ENCODE measurements at regions not wholly inside any gene's neighbourhood (a gene's known extent, or its start where the extent isn't known, plus 50 kb on each side); places are given as distances from the start of the nearest gene placed in this dataset.

DNA sequence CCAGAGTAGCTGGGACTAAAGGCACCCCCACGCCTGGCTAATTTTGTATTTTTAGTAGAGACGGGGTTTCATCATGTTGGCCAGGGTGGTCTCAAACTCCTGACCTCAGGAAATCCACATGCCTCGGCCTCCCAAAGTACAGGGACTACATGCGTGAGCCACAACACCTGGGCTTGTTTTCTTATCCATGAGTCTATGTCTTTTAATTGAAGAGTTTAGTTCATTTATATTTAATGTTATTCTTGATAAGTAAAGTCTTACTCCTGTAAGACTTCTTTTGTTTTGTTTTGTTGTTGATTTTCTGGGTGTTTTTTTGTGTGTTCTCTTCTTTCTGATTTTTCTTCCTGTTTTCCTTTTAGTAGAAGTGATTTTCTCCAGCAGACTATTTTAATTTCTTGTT, 621.0 kb downstream of the LTN1 start:
- Histone ChIP-seq H3K9ac (ENCODE audit: low read length) (no peak overlapping the region), H4K20me1 (ENCODE audit: insufficient read depth, low read depth, low read length) (no peaks in the 10 kb centered on the region), H2AFZ (ENCODE audit: low read length) (no peak overlapping the region), H3K9me2 (replicated peaks; ENCODE audit: insufficient read depth, low read length) (no peaks in the 10 kb centered on the region), H3K36me3 (ENCODE audit: insufficient read depth, low read length) (no peaks in the 10 kb centered on the region), H3K4me3 (ENCODE audit: low read length) (no peak overlapping the region), H3K79me2 (ENCODE audit: low read length) (no peaks in the 10 kb centered on the region), H3K9me3 (ENCODE audit: low read length) (no peaks in the 10 kb centered on the region), H3K4me2 (ENCODE audit: low read depth, low read length, poor library complexity, severe bottlenecking) (no peak overlapping the region), H3K27me3 (ENCODE audit: low read length) (no peaks in the 10 kb centered on the region), H3K27ac (ENCODE audit: low read length) (no peak overlapping the region), H3K4me1 (ENCODE audit: low read length) (no peaks in the 10 kb centered on the region)
- no peak for DNase-seq

DNA sequence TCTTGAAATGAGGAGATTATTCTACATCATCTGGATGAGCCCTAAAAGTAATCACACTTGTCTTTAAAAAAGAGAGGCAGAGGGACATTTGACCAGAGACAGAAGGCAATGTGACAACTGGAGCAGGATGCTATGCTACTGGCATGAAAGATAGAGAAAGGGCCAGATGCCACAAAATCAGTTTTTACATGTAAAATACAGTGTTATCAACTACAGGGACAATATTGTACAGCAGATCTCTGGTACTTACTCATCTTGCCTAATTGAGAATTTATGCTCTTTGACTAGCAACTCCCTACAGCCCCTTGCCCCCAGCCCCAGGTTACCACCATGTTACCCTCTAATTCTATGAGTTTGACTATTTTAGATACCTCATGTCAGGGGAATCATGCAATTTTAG, 633.4 kb downstream of the LTN1 start:
- Histone ChIP-seq H4K20me1 (ENCODE audit: insufficient read depth, low read depth, low read length) (no peaks in the 10 kb centered on the region), H3K9ac (ENCODE audit: low read length) (no peak overlapping the region), H3K9me2 (replicated peaks; ENCODE audit: insufficient read depth, low read length) (no peaks in the 10 kb centered on the region), H3K27me3 (ENCODE audit: low read length) (no peaks in the 10 kb centered on the region), H3K9me3 (ENCODE audit: low read length) (no peaks in the 10 kb centered on the region), H3K4me3 (ENCODE audit: low read length) (no peak overlapping the region), H3K79me2 (ENCODE audit: low read length) (no peaks in the 10 kb centered on the region), H3K4me2 (ENCODE audit: low read depth, low read length, poor library complexity, severe bottlenecking) (no peak overlapping the region), H3K27ac (ENCODE audit: low read length) (no peak overlapping the region), H2AFZ (ENCODE audit: low read length) (no peak overlapping the region), H3K4me1 (ENCODE audit: low read length) (no peaks in the 10 kb centered on the region), H3K36me3 (ENCODE audit: insufficient read depth, low read length) (no peaks in the 10 kb centered on the region)
- no peak for DNase-seq

DNA sequence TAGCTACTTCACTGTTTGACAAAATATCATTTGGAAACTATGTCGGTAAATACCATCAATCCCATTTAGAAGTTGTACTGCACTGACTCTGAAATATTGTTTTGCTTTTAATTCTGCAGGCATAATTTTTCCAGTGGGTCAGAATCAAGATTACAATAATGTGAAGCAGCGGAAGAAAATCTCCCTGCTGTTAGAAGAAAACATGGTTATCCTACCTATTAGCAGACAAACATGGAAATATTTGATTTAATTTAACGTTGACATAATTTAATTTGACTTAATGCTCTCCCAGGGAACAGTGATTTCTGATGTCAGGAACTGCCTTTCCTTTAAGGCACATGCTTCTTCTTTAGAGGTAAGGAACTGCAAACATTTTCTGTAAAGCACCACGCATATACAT, 634.0 kb downstream of the LTN1 start:
- Histone ChIP-seq H2AFZ (ENCODE audit: low read length) (no peak overlapping the region), H3K4me1 (ENCODE audit: low read length) (no peaks in the 10 kb centered on the region), H3K9me2 (replicated peaks; ENCODE audit: insufficient read depth, low read length) (no peaks in the 10 kb centered on the region), H3K4me2 (ENCODE audit: low read depth, low read length, poor library complexity, severe bottlenecking) (no peak overlapping the region), H3K27ac (ENCODE audit: low read length) (no peak overlapping the region), H3K36me3 (ENCODE audit: insufficient read depth, low read length) (no peaks in the 10 kb centered on the region), H4K20me1 (ENCODE audit: insufficient read depth, low read depth, low read length) (no peaks in the 10 kb centered on the region), H3K9me3 (ENCODE audit: low read length) (no peaks in the 10 kb centered on the region), H3K9ac (ENCODE audit: low read length) (no peak overlapping the region), H3K27me3 (ENCODE audit: low read length) (no peaks in the 10 kb centered on the region), H3K4me3 (ENCODE audit: low read length) (no peak overlapping the region), H3K79me2 (ENCODE audit: low read length) (no peaks in the 10 kb centered on the region)
- no peak for DNase-seq

DNA sequence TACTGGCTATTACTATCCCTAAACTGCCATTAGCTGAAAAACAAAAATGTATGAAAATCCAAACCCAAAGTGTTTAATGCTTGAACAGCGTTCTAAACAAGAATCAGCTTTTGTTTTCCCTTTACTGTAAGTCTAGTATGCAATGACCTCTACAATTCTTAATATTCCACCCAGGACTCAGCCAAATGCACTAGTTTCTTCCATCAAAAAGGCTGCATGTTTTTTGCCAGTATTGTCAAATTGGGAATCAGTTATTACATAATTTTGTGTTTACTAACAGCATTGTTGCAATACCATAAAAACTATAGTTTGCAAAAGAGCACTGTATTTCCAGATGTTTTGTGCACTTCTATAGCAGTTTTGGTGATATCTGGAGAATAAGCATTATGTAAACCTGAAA, 634.5 kb downstream of the LTN1 start:
- no peaks in the 10 kb centered on the region for H3K4me1 ChIP-seq (ENCODE audit: low read length)
- H3K4me2 ChIP-seq (ENCODE audit: low read depth, low read length, poor library complexity, severe bottlenecking) = no peak overlapping the region
- H3K4me3 ChIP-seq (ENCODE audit: low read length) = no peak overlapping the region
- H3K36me3 ChIP-seq (ENCODE audit: insufficient read depth, low read length) = no peaks in the 10 kb centered on the region
- H3K27ac ChIP-seq (ENCODE audit: low read length) = no peak overlapping the region
- H2AFZ ChIP-seq (ENCODE audit: low read length) = no peak overlapping the region
- H3K9me3 ChIP-seq (ENCODE audit: low read length) = no peaks in the 10 kb centered on the region
- no peak for DNase-seq
- H4K20me1 ChIP-seq (ENCODE audit: insufficient read depth, low read depth, low read length) = no peaks in the 10 kb centered on the region
- no peaks in the 10 kb centered on the region for H3K27me3 ChIP-seq (ENCODE audit: low read length)
- H3K79me2 ChIP-seq (ENCODE audit: low read length) = no peaks in the 10 kb centered on the region
- H3K9me2 ChIP-seq (replicated peaks; ENCODE audit: insufficient read depth, low read length) = no peaks in the 10 kb centered on the region
- H3K9ac ChIP-seq (ENCODE audit: low read length) = no peak overlapping the region

DNA sequence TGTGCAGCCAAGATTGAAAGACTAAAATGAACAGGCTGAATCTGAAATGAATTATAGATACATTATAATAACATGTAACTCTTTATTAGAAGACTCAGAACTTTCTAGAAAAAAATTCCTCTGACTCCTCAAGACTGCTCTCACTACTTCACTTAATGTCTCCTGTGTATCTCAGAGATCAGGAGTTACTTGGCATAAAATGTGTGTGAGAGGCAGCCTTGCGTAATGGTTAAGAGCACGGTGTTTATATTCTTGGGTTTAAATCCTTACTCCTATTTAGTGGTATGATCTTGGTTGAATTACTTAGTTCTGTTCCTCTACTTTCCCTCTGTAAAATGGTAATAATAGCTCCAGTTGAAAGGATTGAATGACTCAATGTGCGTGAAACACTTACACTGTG, 634.9 kb downstream of the LTN1 start:
- Histone ChIP-seq H3K4me1 (ENCODE audit: low read length) (no peaks in the 10 kb centered on the region; the same call in 1 of the 2 replicates), H3K9ac (ENCODE audit: low read length) (no peak overlapping the region), H3K4me3 (ENCODE audit: low read length) (no peak overlapping the region), H4K20me1 (ENCODE audit: insufficient read depth, low read depth, low read length) (no peaks in the 10 kb centered on the region), H3K79me2 (ENCODE audit: low read length) (no peaks in the 10 kb centered on the region), H3K4me2 (ENCODE audit: low read depth, low read length, poor library complexity, severe bottlenecking) (no peak overlapping the region), H2AFZ (ENCODE audit: low read length) (no peak overlapping the region), H3K27ac (ENCODE audit: low read length) (no peak overlapping the region), H3K27me3 (ENCODE audit: low read length) (no peaks in the 10 kb centered on the region), H3K9me2 (replicated peaks; ENCODE audit: insufficient read depth, low read length) (no peaks in the 10 kb centered on the region), H3K36me3 (ENCODE audit: insufficient read depth, low read length) (no peaks in the 10 kb centered on the region), H3K9me3 (ENCODE audit: low read length) (no peaks in the 10 kb centered on the region)
- DNase-seq = no peak

DNA sequence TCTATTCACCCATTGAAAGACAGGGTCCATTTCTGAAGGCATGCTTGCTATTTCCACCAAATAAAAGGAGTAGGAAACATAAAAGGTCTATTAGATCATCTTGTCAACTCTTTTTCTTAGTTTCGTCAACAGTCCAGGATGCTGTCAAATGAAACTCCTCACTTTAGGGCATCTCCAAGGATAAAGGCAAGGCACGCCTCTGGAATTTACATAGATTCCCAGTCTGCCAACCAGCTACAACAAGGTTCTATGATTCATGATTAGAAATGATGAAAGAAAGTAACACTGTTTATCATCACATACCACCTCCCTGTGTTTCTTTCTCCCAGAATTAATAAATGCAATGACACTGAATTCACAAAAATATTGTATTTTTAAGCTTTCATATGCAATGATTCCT, 636.3 kb downstream of the LTN1 start:
- Histone ChIP-seq H3K79me2 (ENCODE audit: low read length) (no peaks in the 10 kb centered on the region), H3K36me3 (ENCODE audit: insufficient read depth, low read length) (no peaks in the 10 kb centered on the region), H3K9ac (ENCODE audit: low read length) (no peak overlapping the region), H3K9me2 (replicated peaks; ENCODE audit: insufficient read depth, low read length) (no peaks in the 10 kb centered on the region), H3K4me2 (ENCODE audit: low read depth, low read length, poor library complexity, severe bottlenecking) (no peak overlapping the region), H3K9me3 (ENCODE audit: low read length) (no peaks in the 10 kb centered on the region), H3K4me3 (ENCODE audit: low read length) (no peak overlapping the region), H3K27me3 (ENCODE audit: low read length) (no peaks in the 10 kb centered on the region), H3K4me1 (ENCODE audit: low read length) (peaks cover 7% of the 10 kb centered on the region; the same call in 1 of the 2 replicates), H3K27ac (ENCODE audit: low read length) (no peak overlapping the region), H4K20me1 (ENCODE audit: insufficient read depth, low read depth, low read length) (no peaks in the 10 kb centered on the region), H2AFZ (ENCODE audit: low read length) (no peak overlapping the region)
- DNase-seq = no peak

DNA sequence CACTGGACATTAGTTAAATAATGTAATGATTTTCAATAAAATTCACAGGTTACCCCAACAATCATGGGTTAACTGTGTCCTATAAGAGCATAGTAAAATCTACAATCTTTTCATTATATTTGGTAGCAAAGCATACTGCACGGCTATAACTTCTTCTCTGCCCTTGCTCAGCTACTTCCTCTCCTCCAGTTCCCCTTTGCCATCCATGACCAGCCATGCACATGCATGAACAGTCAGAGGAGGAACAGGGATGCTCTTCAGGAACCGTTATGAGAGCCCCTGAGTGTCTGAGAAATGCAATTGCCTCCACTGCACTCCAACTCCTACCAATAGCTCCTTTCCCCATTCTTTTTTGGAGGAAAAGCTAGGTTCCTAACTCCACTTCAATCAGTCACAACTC, 646.7 kb downstream of the LTN1 start:
- Histone ChIP-seq H4K20me1 (ENCODE audit: insufficient read depth, low read depth, low read length) (no peaks in the 10 kb centered on the region), H3K79me2 (ENCODE audit: low read length) (no peaks in the 10 kb centered on the region), H3K9me2 (replicated peaks; ENCODE audit: insufficient read depth, low read length) (no peaks in the 10 kb centered on the region), H2AFZ (ENCODE audit: low read length) (no peak overlapping the region), H3K4me1 (ENCODE audit: low read length) (peaks cover 18% of the 10 kb centered on the region), H3K36me3 (ENCODE audit: insufficient read depth, low read length) (no peaks in the 10 kb centered on the region), H3K27me3 (ENCODE audit: low read length) (no peaks in the 10 kb centered on the region), H3K27ac (ENCODE audit: low read length) (no peak overlapping the region), H3K4me2 (ENCODE audit: low read depth, low read length, poor library complexity, severe bottlenecking) (peak overlapping the region; percentile 32), H3K4me3 (ENCODE audit: low read length) (no peak overlapping the region), H3K9ac (ENCODE audit: low read length) (no peak overlapping the region), H3K9me3 (ENCODE audit: low read length) (no peaks in the 10 kb centered on the region)
- peak; percentile 82 for DNase-seq

DNA sequence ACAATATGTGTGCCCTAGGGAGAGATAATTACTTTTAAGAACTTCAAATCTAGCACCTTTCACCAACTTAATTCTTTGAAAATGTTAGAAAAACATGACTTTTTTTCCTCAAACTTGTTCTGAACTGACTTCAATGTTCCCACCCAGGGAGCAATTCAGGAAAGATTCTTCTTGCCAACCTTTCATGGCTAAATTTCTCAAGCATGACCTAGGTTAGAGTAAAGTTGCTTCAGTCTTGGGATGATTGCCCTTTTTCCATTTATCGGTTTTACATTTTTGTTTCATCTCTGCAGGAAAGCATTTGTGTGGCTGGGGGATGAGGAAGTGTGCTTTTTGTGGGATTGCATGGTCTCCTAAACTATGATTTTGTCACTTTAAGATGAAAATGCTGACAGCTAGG, 647.7 kb downstream of the LTN1 start:
- Histone ChIP-seq H3K9me2 (replicated peaks; ENCODE audit: insufficient read depth, low read length) (no peaks in the 10 kb centered on the region), H3K9me3 (ENCODE audit: low read length) (no peaks in the 10 kb centered on the region)

DNA sequence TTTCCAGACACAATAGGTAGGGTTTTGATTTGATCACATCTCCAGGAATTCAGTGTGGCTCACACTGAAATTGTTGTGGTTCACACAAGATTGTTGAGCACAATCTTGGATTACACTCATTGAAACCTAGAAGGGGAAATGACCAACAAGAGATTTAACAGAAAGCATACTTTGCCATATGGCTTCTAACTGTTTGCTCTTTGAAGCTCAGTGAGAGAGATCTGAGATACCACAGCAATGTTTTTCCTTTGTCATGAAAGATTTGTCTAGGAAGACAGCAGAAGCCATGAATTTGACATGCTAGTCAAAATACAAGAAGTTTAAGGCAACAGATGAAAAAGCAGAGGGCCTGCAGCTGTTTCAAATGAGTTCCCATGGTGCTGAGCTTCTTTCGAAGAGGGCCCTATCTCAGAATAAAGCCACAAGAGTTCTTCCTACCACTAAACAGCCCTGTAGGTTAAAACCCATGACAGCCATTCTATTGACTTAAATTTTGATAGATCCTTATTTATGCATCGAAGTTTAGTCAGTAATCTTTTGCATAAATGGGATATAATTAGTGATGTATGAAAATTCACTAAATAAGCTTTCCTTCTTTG, 650.4 kb downstream of the LTN1 start:
- peaks cover 39% of the 10 kb centered on the region for H3K4me1 ChIP-seq (ENCODE audit: low read length)
- no peaks in the 10 kb centered on the region for H4K20me1 ChIP-seq (ENCODE audit: insufficient read depth, low read depth, low read length)
- H3K4me2 ChIP-seq (ENCODE audit: low read depth, low read length, poor library complexity, severe bottlenecking) = no peak overlapping the region
- H3K27ac ChIP-seq (ENCODE audit: low read length) = no peak overlapping the region
- no peak for DNase-seq
- no peaks in the 10 kb centered on the region for H3K9me2 ChIP-seq (replicated peaks; ENCODE audit: insufficient read depth, low read length)
- H3K27me3 ChIP-seq (ENCODE audit: low read length) = no peaks in the 10 kb centered on the region
- H3K9ac ChIP-seq (ENCODE audit: low read length) = no peak overlapping the region
- no peaks in the 10 kb centered on the region for H3K79me2 ChIP-seq (ENCODE audit: low read length)
- no peak overlapping the region for H3K4me3 ChIP-seq (ENCODE audit: low read length)
- H3K9me3 ChIP-seq (ENCODE audit: low read length) = no peaks in the 10 kb centered on the region
- no peak overlapping the region for H2AFZ ChIP-seq (ENCODE audit: low read length)
- H3K36me3 ChIP-seq (ENCODE audit: insufficient read depth, low read length) = no peaks in the 10 kb centered on the region

More for the DNA sequence above, 647.7 kb downstream of the LTN1 start:
- Histone ChIP-seq H3K4me1 (ENCODE audit: low read length) (peaks cover 21% of the 10 kb centered on the region), H3K27me3 (ENCODE audit: low read length) (no peaks in the 10 kb centered on the region), H3K4me3 (ENCODE audit: low read length) (no peak overlapping the region), H3K36me3 (ENCODE audit: insufficient read depth, low read length) (no peaks in the 10 kb centered on the region), H3K4me2 (ENCODE audit: low read depth, low read length, poor library complexity, severe bottlenecking) (no peak overlapping the region), H3K9ac (ENCODE audit: low read length) (no peak overlapping the region), H2AFZ (ENCODE audit: low read length) (no peak overlapping the region), H3K27ac (ENCODE audit: low read length) (no peak overlapping the region), H4K20me1 (ENCODE audit: insufficient read depth, low read depth, low read length) (no peaks in the 10 kb centered on the region), H3K79me2 (ENCODE audit: low read length) (no peaks in the 10 kb centered on the region)
- no peak for DNase-seq
